ENCODE measurements at regions not wholly inside any gene's neighbourhood (a gene's known extent, or its start where the extent isn't known, plus 50 kb on each side); places are given as distances from the start of the nearest gene placed in this dataset.

GRCh38 chr13:106633321-106633720 is 65.4 kb upstream of the ARGLU1 start:
- DNase-seq (ENCODE audit: unreplicated experiment): no peak
- no TSS peak for BruUV-seq (replicated peaks)
- no peak for TF ChIP-seq CTCF (IDR thresholded peaks at IDR 0.05; ENCODE audit: unreplicated experiment)
- Mint-ChIP-seq H3K27ac (ENCODE audit: low read depth, unreplicated experiment) (no peak overlapping the region), H3K9me3 (ENCODE audit: unreplicated experiment) (no peaks in the 10 kb centered on the region), H3K4me3 (ENCODE audit: unreplicated experiment) (no peak overlapping the region), H3K27me3 (ENCODE audit: insufficient read depth, unreplicated experiment) (peaks cover 19% of the 10 kb centered on the region), H3K36me3 (ENCODE audit: insufficient read depth, unreplicated experiment) (no peaks in the 10 kb centered on the region), H3K4me1 (ENCODE audit: insufficient read depth, unreplicated experiment) (no peaks in the 10 kb centered on the region)
- ChIA-PET POLR2A (no interaction called here), CTCF (interaction anchor here (8.3 kb wide), 1 partner anchor 14 kb away, joined by 44 read pairs; no protein-coding TSS in a partner anchor)
- intact Hi-C loops (cut with micrococcal nuclease): no loop called here

- POLR2A ChIA-PET: interaction anchor here (0.7 kb wide), 1 partner anchor 66 kb away, joined by 3 read pairs; no protein-coding TSS in a partner anchor
- DNase-seq (ENCODE audit: unreplicated experiment): no peak
- H3K27me3 Mint-ChIP-seq (ENCODE audit: insufficient read depth, unreplicated experiment): peaks cover 26% of the 10 kb centered on the region
- H3K9me3 Mint-ChIP-seq (ENCODE audit: unreplicated experiment): no peaks in the 10 kb centered on the region
- BruUV-seq (replicated peaks): no TSS peak
- intact Hi-C loops (cut with micrococcal nuclease): no loop called here
- H3K36me3 Mint-ChIP-seq (ENCODE audit: insufficient read depth, unreplicated experiment): no peaks in the 10 kb centered on the region
- no peaks in the 10 kb centered on the region for H3K4me1 Mint-ChIP-seq (ENCODE audit: insufficient read depth, unreplicated experiment)
- no peak overlapping the region for H3K27ac Mint-ChIP-seq (ENCODE audit: low read depth, unreplicated experiment)
- no peak overlapping the region for H3K4me3 Mint-ChIP-seq (ENCODE audit: unreplicated experiment)
- TF ChIP-seq CTCF (IDR thresholded peaks at IDR 0.05; ENCODE audit: unreplicated experiment): no peak
- CTCF ChIA-PET: interaction anchor here (0.8 to 8.3 kb wide), 2 partner anchors 11 to 15 kb away, joined by 4 to 44 read pairs; no protein-coding TSS in a partner anchor
Measured at GRCh38 chr13:106630650-106631049, 62.7 kb upstream of the ARGLU1 start.

GRCh38 chr13:106630162-106630561 is 62.2 kb upstream of the ARGLU1 start:
- CTCF ChIA-PET: interaction anchor here (8.3 kb wide), 1 partner anchor 11 kb away, joined by 44 read pairs; no protein-coding TSS in a partner anchor
- no TSS peak for BruUV-seq (replicated peaks)
- TF ChIP-seq CTCF (IDR thresholded peaks at IDR 0.05; ENCODE audit: unreplicated experiment): no peak
- no peak overlapping the region for H3K4me3 Mint-ChIP-seq (ENCODE audit: unreplicated experiment)
- DNase-seq (ENCODE audit: unreplicated experiment): no peak
- intact Hi-C loops (cut with micrococcal nuclease): no loop called here
- no peaks in the 10 kb centered on the region for H3K9me3 Mint-ChIP-seq (ENCODE audit: unreplicated experiment)
- H3K27me3 Mint-ChIP-seq (ENCODE audit: insufficient read depth, unreplicated experiment): peaks cover 30% of the 10 kb centered on the region
- no peak overlapping the region for H3K27ac Mint-ChIP-seq (ENCODE audit: low read depth, unreplicated experiment)
- no peaks in the 10 kb centered on the region for H3K36me3 Mint-ChIP-seq (ENCODE audit: insufficient read depth, unreplicated experiment)
- POLR2A ChIA-PET: interaction anchor here (0.7 kb wide), 1 partner anchor 65 kb away, joined by 3 read pairs; no protein-coding TSS in a partner anchor
- H3K4me1 Mint-ChIP-seq (ENCODE audit: insufficient read depth, unreplicated experiment): no peaks in the 10 kb centered on the region

GRCh38 chr13:106628936-106629659 is 61.2 kb upstream of the ARGLU1 start:
- POLR2A ChIA-PET: no interaction called here
- Mint-ChIP-seq H3K9me3 (ENCODE audit: unreplicated experiment) (no peaks in the 10 kb centered on the region), H3K4me3 (ENCODE audit: unreplicated experiment) (no peak overlapping the region), H3K27me3 (ENCODE audit: insufficient read depth, unreplicated experiment) (peaks cover 37% of the 10 kb centered on the region), H3K27ac (ENCODE audit: low read depth, unreplicated experiment) (no peak overlapping the region), H3K4me1 (ENCODE audit: insufficient read depth, unreplicated experiment) (no peaks in the 10 kb centered on the region), H3K36me3 (ENCODE audit: insufficient read depth, unreplicated experiment) (no peaks in the 10 kb centered on the region)
- CTCF ChIA-PET: interaction anchor here (8.3 kb wide), 1 partner anchor 10 kb away, joined by 44 read pairs; no protein-coding TSS in a partner anchor
- no TSS peak for BruUV-seq (replicated peaks)
- intact Hi-C loops (cut with micrococcal nuclease): no loop called here
- no peak for TF ChIP-seq CTCF (IDR thresholded peaks at IDR 0.05; ENCODE audit: unreplicated experiment)
- no peak for DNase-seq (ENCODE audit: unreplicated experiment)

All from MCF 10A (cell line).